ENCODE measurements at regions not wholly inside any gene's neighbourhood (a gene's known extent, or its start where the extent isn't known, plus 50 kb on each side); places are given as distances from the start of the nearest gene placed in this dataset.

DNA sequence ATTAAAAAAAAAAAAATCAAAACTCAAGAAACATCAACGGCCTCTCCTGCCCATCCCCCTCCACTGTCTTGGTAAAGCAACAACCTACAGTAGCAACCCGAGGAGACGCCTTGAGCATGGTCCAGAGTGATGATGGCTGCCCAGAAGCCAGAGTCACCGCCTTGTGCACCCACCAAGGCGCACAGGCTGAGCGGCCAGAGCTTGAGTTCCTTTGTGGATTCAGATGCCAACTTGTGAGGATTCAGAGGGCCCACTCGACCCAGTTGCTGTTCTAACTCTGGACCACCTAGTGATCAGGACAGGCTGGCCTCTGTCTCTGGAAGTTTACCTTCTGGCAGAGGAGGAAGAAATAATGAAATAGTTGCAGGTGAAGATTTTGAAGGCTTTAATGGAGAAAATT is 105.0 kb downstream of the PDCL3 start:
- peaks cover 2% of the 10 kb centered on the region for H3K27me3 ChIP-seq
- no peak for TF ChIP-seq CTCF (IDR thresholded peaks at IDR 0.05; ENCODE audit: poor library complexity)
- TF ChIP-seq EZH2 (IDR thresholded peaks at IDR 0.05; ENCODE audit: borderline replicate concordance) = no peak
- no peak for TF ChIP-seq EZH2phosphoT487 (IDR thresholded peaks at IDR 0.05; ENCODE audit: low read depth, severe bottlenecking, unreplicated experiment)
- DNase-seq (ENCODE audit: low spot score) = no peak
- no peak overlapping the region for H3K4me3 ChIP-seq
- no peaks in the 10 kb centered on the region for H3K36me3 ChIP-seq (replicated peaks; ENCODE audit: insufficient read depth, low read depth)
- H4K20me1 ChIP-seq (ENCODE audit: insufficient read depth, poor library complexity, severe bottlenecking) = no peaks in the 10 kb centered on the region
- no peaks in the 10 kb centered on the region for H3K9me2 ChIP-seq (replicated peaks; ENCODE audit: insufficient read depth)
- H3K79me2 ChIP-seq = no peaks in the 10 kb centered on the region
- no peak overlapping the region for H3K27ac ChIP-seq
- H3K4me2 ChIP-seq = no peak overlapping the region
- no peak overlapping the region for H2AFZ ChIP-seq
- WGBS (ENCODE audit: low lambda C conversion rate, missing lambda C conversion rate) = 88% methylated on average over 7 of the region's 7 CpGs
- H3K4me1 ChIP-seq (ENCODE audit: insufficient read depth) = no peaks in the 10 kb centered on the region
- no peaks in the 10 kb centered on the region for H3K9me3 ChIP-seq (ENCODE audit: low read depth)

- Histone ChIP-seq H3K4me2 (no peak overlapping the region), H2AFZ (no peak overlapping the region), H3K9me3 (ENCODE audit: low read depth) (no peaks in the 10 kb centered on the region), H3K79me2 (no peaks in the 10 kb centered on the region), H3K9me2 (replicated peaks; ENCODE audit: insufficient read depth) (no peaks in the 10 kb centered on the region), H4K20me1 (ENCODE audit: insufficient read depth, poor library complexity, severe bottlenecking) (no peaks in the 10 kb centered on the region), H3K27me3 (no peaks in the 10 kb centered on the region), H3K4me1 (ENCODE audit: insufficient read depth) (no peaks in the 10 kb centered on the region), H3K4me3 (no peak overlapping the region), H3K36me3 (replicated peaks; ENCODE audit: insufficient read depth, low read depth) (no peaks in the 10 kb centered on the region), H3K27ac (no peak overlapping the region)
- 72% methylated on average over 5 of the region's 5 CpGs for WGBS (ENCODE audit: low lambda C conversion rate, missing lambda C conversion rate)
- no peak for DNase-seq (ENCODE audit: low spot score)
- TF ChIP-seq EZH2 (IDR thresholded peaks at IDR 0.05; ENCODE audit: borderline replicate concordance) (no peak), CTCF (IDR thresholded peaks at IDR 0.05; ENCODE audit: poor library complexity) (no peak), EZH2phosphoT487 (IDR thresholded peaks at IDR 0.05; ENCODE audit: low read depth, severe bottlenecking, unreplicated experiment) (no peak)
Observed at GRCh38 chr2:100670232-100670631, 107.4 kb downstream of the PDCL3 start.

DNA sequence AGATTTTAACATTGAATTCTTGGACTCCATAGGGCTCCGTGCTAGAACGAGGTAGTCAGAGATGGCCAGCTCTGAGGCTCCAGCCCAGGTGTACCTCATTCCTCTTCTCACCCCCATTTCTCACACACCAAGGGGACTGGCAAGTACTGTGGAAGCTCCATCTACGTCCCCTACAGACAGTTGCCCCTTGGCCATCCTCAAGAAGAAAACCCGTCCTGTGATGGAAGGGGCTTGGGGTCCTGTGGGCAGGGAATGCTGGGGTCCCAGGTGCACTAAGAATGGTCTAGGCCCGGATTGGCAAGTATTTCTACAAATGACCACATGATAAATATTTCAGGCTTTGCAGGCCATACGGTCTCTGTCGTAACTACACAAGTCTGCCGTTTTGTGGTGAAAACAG is 110.3 kb downstream of the PDCL3 start:
- H3K27me3 ChIP-seq = no peaks in the 10 kb centered on the region
- no peak overlapping the region for H3K4me2 ChIP-seq
- TF ChIP-seq EZH2 (IDR thresholded peaks at IDR 0.05; ENCODE audit: borderline replicate concordance) (no peak), EZH2phosphoT487 (IDR thresholded peaks at IDR 0.05; ENCODE audit: low read depth, severe bottlenecking, unreplicated experiment) (no peak), CTCF (IDR thresholded peaks at IDR 0.05; ENCODE audit: poor library complexity) (no peak)
- H3K4me3 ChIP-seq = no peak overlapping the region
- no peak for DNase-seq (ENCODE audit: low spot score)
- H2AFZ ChIP-seq = no peak overlapping the region
- H3K9me2 ChIP-seq (replicated peaks; ENCODE audit: insufficient read depth) = no peaks in the 10 kb centered on the region
- no peaks in the 10 kb centered on the region for H3K4me1 ChIP-seq (ENCODE audit: insufficient read depth)
- no peaks in the 10 kb centered on the region for H4K20me1 ChIP-seq (ENCODE audit: insufficient read depth, poor library complexity, severe bottlenecking)
- H3K36me3 ChIP-seq (replicated peaks; ENCODE audit: insufficient read depth, low read depth) = no peaks in the 10 kb centered on the region
- 91% methylated on average over 8 of the region's 8 CpGs for WGBS (ENCODE audit: low lambda C conversion rate, missing lambda C conversion rate)
- no peak overlapping the region for H3K27ac ChIP-seq
- H3K9me3 ChIP-seq (ENCODE audit: low read depth) = no peaks in the 10 kb centered on the region
- H3K79me2 ChIP-seq = no peaks in the 10 kb centered on the region
